GM12892 (cell line): ENCODE measurements at regions not wholly inside any gene's neighbourhood (a gene's known extent, or its start where the extent isn't known, plus 50 kb on each side); places are given as distances from the start of the nearest gene placed in this dataset.
A peak's percentile ranks its signal among the peaks of the same experiment; 100 is the strongest.
"Not testable (repeated sequence)": the region's sequence is repeated elsewhere in the genome, so short reads cannot be mapped to it uniquely, and the experiment has no call there.

ENCODE experiments used
- DNase-seq: peaks from one replicate; pipeline ENCODE4 v3.0.0; 2011; ENCODE audit not compliant: insufficient read length
- FAIRE-seq: peaks from 2 replicates; lab custom pipeline; 2011; peaks lifted over from hg19 to GRCh38; lab: Jason Lieb, UNC
- POLR2A ChIP-seq: IDR thresholded peaks from 2 replicates; pipeline ENCODE4 v1.6.1; 2011; ENCODE audit warnings: low read depth, low read length, control low read depth
- POLR2AphosphoS5 ChIP-seq: IDR thresholded peaks from 2 replicates; pipeline ENCODE4 v1.6.1; 2011; ENCODE audit warnings: low read depth, low read length, control low read depth
- TAF1 ChIP-seq: IDR thresholded peaks from 2 replicates; pipeline ENCODE4 v1.6.1; 2011; ENCODE audit warnings: low read depth, mild to moderate bottlenecking, control low read depth, low read length, borderline replicate concordance

GRCh38 chr3:75262661-75263060 is 401.5 kb upstream of the FRG2C start:
- no peak for DNase-seq
- no peak for TF ChIP-seq POLR2AphosphoS5
- no peak for TF ChIP-seq TAF1
- no peak for TF ChIP-seq POLR2A
- no peak for FAIRE-seq

DNA sequence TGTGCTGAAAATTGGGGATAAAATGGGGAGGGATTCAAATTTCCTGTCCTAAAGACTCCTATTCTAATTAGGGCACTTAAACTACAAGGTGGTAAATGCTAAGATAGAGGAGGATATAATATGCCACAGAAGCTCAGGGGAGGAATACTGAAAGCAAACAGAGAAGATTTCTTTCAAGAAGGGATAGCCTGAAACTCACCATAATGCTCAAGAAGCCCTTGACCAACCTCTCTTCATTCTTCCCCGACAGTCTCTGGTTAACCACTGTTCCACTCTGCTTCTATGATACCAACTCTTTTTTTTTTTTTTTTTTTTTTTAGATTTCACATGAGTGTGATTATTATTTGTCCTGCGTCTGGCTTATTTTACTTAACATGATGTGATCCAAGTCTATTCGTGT is 398.2 kb upstream of the FRG2C start:
- FAIRE-seq (no peak), DNase-seq (no peak)

DNA sequence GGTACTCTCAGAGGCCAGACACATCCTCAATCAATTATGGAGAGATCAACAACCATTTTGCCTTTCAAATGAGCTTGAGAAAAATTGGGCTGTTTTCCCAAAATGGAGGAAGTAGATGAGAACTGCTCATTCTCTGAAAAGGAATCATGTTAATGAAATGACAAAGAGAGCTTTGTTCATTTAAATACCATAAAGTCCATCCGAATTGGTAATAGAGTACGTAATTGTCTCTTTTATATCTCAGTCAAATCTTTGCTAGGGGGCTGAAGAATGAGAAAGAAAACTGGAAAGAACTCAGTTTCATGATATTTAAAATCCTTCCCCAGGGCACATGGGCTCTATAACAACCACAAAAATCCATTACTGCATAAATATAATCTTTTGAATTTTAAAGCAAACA is 395.6 kb upstream of the FRG2C start:
- not testable (repeated sequence) for DNase-seq, FAIRE-seq

More for the DNA sequence above, 398.2 kb upstream of the FRG2C start:
- no peak for TF ChIP-seq POLR2AphosphoS5
- no peak for TF ChIP-seq POLR2A
- TF ChIP-seq TAF1, result no peak

DNA sequence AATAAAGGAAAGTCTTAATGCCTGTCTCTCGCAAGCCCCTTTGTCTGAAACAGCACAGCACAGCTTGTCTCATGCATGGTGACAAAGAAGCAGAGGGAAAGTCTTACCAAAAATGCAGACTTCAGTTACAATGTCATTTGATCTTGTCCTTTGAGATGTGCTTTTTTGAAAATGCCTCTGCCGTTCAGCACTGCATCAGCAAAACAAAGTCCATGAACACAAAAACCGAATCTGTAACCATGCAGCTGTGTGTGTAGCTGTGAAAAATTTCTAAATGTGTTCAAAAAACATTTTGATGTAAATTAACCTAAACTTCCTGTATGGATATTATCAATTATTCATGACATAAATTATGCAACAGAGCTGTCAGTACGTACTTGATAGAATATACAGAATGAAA is 391.9 kb upstream of the FRG2C start:
- not testable (repeated sequence) for DNase-seq, FAIRE-seq

- no peak for TF ChIP-seq POLR2AphosphoS5
- TF ChIP-seq POLR2A, result no peak
- TF ChIP-seq TAF1, result no peak
- no peak for FAIRE-seq
- DNase-seq, result no peak
Measured at GRCh38 chr3:75272691-75273090, 391.4 kb upstream of the FRG2C start.

- DNase-seq, FAIRE-seq: not testable (repeated sequence)
Measured at GRCh38 chr3:75285531-75286148, 378.5 kb upstream of the FRG2C start.

DNA sequence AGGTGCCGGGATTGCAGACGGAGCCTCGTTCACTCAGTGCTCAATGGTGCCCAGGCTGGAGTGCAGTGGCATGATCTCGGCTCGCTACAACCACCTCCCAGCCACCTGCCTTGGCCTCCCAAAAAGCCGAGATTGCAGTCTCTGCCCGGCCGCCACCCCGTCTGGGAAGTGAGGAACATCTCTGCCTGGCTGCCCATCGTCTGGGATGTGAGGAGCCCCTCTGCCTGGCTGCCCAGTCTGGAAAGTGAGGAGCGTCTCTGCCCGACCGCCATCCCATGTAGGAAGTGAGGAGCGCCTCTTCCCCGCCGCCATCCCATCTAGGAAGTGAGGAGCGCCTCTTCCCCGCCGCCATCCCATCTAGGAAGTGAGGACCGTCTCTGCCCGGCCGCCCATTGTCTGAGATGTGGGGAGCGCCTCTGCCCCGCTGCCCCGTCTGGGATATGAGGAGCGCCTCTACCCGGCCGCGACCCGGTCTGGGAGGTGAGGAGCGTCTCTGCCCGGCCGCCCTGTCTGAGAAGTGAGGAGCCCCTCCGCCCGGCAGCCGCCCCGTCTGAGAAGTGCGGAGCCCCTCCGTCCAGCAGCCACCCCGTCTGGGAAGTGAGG is 375.1 kb upstream of the FRG2C start:
- DNase-seq, FAIRE-seq: not testable (repeated sequence)

DNA sequence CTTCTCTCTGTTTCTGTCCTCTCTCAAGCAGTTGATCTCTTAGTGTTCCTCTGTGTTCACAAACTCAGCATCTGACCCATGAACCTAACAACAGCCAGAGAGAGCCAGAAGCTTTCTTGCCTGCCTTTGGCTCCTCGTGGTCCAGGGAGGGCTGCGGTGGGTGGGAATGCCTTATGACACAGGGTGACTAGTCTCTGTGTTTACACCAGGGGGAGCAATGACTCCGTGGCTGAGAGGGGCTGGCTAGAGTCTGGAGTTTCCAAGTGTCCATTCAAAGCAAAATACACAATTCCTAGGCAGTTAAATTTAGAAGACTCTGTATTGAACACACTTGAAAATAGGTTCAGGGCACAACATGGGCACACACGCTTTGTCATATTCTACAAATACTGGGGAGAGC is 370.0 kb upstream of the FRG2C start:
- FAIRE-seq, result peak; percentile 75
- TF ChIP-seq TAF1 (no peak), POLR2A (no peak), POLR2AphosphoS5 (no peak)
- no peak for DNase-seq

DNA sequence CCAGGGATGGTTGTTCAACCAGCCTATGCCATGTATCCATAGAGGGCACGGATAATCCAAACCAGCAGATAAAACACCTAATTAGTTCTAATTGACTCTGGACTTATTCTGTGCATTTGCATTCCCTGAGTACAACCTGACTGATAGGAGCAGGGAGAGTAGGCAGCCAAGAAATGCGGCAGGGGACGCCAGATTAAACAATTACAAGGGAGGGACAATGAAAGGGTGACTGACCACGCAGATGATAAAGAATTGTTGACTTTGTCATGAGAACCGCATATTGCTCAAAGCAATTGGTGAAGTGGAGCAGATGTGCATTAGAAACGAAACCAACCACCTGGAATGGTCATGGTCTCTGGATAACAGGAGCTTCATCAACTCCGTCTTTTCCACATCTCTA is 369.1 kb upstream of the FRG2C start:
- no peak for FAIRE-seq
- no peak for TF ChIP-seq POLR2AphosphoS5
- TF ChIP-seq TAF1, result no peak
- no peak for TF ChIP-seq POLR2A
- no peak for DNase-seq

GRCh38 chr3:75296858-75297257 is 367.3 kb upstream of the FRG2C start:
- TF ChIP-seq POLR2A (no peak), TAF1 (no peak), POLR2AphosphoS5 (no peak)
- FAIRE-seq (no peak), DNase-seq (no peak)

- FAIRE-seq, result no peak
- no peak for DNase-seq
- no peak for TF ChIP-seq TAF1
- TF ChIP-seq POLR2A, result no peak
- no peak for TF ChIP-seq POLR2AphosphoS5
Measured at GRCh38 chr3:75300606-75301005, 363.5 kb upstream of the FRG2C start.

- DNase-seq, FAIRE-seq: not testable (repeated sequence)
Measured at GRCh38 chr3:75301050-75301449, 363.1 kb upstream of the FRG2C start.

DNA sequence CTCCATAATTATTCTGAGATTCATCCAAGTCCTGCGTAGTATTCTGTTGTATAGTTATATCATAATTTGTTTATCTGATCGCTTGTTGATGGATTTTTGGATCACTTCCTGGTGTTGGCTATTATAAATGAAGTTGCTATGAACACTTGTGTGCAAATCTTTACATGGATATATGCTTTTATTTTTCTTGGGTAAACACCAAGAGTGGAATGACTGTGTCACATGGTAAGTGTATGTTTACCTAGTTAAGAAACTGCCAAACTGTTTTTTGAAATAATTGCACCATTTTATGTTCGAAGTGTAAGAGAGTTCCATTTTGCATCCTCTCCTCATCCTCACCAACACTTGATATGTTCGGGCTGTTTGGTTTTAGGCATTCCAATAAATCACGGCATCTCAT is 360.4 kb upstream of the FRG2C start:
- FAIRE-seq (no peak), DNase-seq (no peak)
- TF ChIP-seq POLR2A, result no peak
- TF ChIP-seq POLR2AphosphoS5, result no peak
- no peak for TF ChIP-seq TAF1

GRCh38 chr3:75305901-75306300 is 358.2 kb upstream of the FRG2C start:
- TF ChIP-seq POLR2A, result no peak
- DNase-seq (no peak), FAIRE-seq (no peak)

DNA sequence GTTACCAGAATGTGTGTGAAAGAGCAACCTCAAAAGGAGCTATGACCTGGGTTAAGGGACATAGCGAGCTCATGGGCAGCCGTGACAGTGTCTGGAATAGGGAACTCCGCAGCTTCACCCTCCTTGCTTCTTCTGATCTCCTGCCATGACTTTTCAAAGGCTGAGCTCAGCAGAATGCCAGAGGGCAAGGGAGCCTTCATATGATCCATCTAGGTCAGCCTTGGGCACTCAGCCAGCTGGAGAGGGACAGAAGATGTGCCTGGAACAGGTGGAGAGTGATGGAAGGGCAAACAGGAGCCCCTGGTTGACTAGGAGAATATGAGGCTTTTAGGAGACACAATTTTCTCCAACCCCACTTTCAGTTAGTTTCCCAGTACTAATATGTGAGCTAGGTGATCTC is 352.8 kb upstream of the FRG2C start:
- FAIRE-seq, result not testable (repeated sequence)

GRCh38 chr3:75312469-75312868 is 351.7 kb upstream of the FRG2C start:
- FAIRE-seq, DNase-seq: not testable (repeated sequence)

More for the DNA sequence above, 352.8 kb upstream of the FRG2C start:
- DNase-seq, result not testable (repeated sequence)

GRCh38 chr3:75319776-75320175 is 344.4 kb upstream of the FRG2C start:
- FAIRE-seq, DNase-seq: not testable (repeated sequence)
